Stimulated activated naive CD8-positive, alpha-beta T cell treated with anti-CD3 and anti-CD28 coated beads, Interleukin-15, Interleukin-2, amounts not matched to agents 100 U/mL and 50 U/mL, for 24 hours (primary cell): ENCODE measurements at regions not wholly inside any gene's neighbourhood (a gene's known extent, or its start where the extent isn't known, plus 50 kb on each side); places are given as distances from the start of the nearest gene placed in this dataset.

Experiments
- ATAC-seq: fragments of 150-1000 bp; cut with Tn5 transposase; one replicate; pipeline ENCODE4 v1.10.0; 2021
- DNase-seq: peaks from one replicate; pipeline ENCODE4 v3.0.0; 2021

DNA sequence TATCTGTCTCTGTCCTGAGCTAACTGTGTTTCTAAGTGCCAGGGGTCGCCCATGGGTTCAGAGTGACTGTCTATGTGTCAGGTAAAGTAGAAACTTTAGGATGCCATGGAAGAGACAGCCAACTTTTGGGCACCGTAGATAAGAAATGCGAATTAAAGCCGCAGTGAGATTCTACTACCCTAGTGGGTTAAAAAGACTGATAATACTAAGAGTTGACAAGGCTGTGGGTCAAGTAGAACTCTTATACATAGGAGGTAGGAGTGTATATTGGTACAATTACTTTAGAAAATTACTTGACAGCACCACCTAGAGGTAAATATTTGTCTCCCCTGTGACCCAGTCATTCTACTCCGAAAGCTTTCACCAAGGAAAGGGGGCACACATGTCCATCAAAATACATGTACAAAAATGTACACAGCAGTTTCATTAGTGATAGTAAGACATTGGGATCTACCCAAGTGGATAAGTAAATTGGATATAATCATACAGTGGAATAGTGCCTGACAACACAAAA lies 371.3 kb downstream of the SLC4A3 start:
- DNase-seq (no peak), ATAC-seq (no peak)

- DNase-seq (no peak), ATAC-seq (no peak)
These were observed 372.6 kb downstream of the SLC4A3 start for GRCh38 chr2:220000080-220000479.

DNA sequence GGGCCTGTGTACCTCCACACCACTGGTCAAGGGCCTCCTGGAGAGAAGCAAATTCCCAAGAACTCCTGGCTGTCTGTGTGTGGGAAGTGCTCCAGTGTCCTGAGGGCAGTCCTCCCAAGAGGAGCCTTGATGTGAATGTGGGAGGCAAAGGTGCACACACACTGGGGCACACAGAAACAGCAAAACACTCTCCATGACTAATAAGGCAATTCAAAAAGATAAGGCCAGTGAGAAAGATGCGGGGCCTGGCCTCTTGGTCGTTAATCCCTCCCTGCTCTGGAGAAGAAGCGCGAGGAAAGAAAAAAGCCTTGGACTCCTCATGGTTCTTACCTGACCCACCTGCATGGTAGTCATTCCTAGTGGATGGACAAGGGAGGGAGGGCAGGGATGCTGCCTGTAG lies 373.2 kb downstream of the SLC4A3 start:
- DNase-seq = no peak
- no peak for ATAC-seq

- ATAC-seq (no peak), DNase-seq (no peak)
These were observed 374.3 kb downstream of the SLC4A3 start for GRCh38 chr2:220001751-220002150.

DNA sequence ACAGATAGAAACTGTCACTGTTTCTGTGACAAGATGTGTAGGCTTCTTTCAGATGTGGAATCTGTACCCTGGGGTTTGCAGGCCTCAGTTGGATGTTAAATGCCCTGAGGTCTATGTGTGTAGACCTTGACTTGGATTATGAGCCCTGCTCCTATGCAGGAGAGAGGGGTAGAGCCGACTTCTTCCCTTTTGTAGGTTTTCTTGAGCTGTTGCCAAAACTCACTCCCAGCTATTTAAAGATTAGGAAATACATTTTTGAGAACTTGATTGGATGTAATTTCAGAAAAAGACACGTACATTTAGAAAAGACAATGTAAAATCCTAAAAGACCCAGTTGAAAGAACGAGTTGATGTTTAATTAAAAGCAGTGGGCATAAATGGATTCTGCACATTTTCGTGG lies 374.8 kb downstream of the SLC4A3 start:
- ATAC-seq (no peak), DNase-seq (no peak)

DNA sequence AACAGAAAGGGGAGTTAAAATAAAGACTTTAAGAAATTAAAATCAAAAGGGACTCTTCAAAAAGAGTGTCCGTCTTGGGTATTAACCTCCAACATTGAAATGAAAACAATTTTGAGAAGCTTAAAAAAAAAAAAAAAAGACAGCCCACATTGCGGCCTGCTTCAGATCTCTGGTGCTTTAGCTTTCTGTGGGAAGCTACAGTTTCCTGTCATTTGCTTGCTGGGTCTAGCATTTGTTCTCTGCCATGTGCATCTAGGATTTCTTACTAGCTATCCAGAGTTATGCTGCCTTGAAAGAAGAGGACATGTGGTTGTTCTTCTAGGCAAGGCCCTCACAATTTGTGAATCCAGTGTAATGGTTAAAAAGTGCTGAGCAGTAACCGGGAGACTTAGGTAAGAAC lies 375.3 kb downstream of the SLC4A3 start:
- no peak for DNase-seq
- no peak for ATAC-seq

DNA sequence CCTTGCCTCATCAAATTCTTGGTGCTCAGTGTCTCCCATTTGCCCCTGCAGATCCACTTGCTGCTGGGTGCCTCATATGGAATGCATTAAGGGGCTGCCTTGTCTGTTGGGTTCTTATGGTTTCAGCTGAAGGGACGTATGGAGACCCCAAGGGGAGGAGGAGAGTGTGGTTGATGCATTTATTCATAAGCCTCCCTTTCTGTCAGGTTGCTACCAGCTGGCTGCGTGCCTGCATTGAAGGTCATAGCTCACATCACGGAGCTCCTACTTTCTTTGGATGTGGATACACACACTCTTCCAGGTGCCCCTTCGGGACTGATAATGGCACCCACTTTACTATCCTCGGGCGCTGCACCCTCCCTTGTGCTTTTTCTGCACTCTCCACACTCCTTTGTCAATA lies 377.9 kb downstream of the SLC4A3 start:
- ATAC-seq = no peak

DNA sequence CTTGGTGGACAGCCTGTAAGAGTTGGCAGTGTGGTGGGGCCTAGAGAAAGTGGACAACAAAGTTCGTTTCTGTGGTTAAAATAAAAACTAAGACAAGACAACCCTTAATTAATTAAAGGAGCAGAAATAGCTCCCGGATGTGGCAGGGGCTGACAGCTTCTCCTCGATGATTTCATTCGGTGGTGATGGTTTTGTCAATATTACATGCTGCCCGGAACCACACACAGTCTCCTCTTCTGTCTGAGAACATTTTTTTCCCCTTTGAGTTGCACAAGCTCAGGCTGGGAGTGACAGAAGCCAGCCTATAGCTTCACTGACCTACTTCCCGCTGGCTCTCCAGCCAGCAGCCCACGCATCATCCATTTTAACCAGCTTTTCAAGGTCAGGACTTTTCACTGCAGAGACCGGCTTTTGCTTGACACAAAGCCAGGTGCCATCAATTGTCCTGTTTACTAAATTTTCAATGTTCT lies 378.8 kb downstream of the SLC4A3 start:
- no peak for DNase-seq
- ATAC-seq = no peak

More for the DNA sequence above, 377.9 kb downstream of the SLC4A3 start:
- DNase-seq = no peak

GRCh38 chr2:220011859-220012258 lies 384.4 kb downstream of the SLC4A3 start:
- ATAC-seq (no peak), DNase-seq (no peak)

DNA sequence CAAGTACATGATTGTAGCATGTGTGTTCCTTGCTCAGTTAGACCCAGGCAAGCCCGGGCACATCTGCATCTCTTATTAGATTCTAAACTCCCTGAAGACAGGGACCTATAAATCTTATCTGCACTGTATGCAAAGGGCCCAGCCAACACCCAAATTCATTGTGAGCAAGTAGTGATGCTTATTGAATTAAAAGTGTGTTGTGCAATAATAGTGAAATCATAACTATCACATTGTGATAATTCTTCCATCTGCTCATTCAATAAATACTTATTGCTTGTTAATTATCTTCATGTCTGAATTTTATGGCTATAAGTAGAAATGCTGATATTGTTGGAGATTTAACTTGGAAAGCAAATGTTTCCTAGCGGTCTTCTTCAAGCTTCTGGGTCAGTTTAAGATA lies 387.5 kb downstream of the SLC4A3 start:
- no peak for DNase-seq
- ATAC-seq = no peak

- no peak for DNase-seq
- no peak for ATAC-seq
These were observed 388.1 kb downstream of the SLC4A3 start for GRCh38 chr2:220015576-220015975.

GRCh38 chr2:220025207-220025606 lies 397.8 kb downstream of the SLC4A3 start:
- ATAC-seq (no peak), DNase-seq (no peak)

- ATAC-seq = no peak
- no peak for DNase-seq
These were observed 401.6 kb downstream of the SLC4A3 start for GRCh38 chr2:220029013-220029412.

GRCh38 chr2:220033546-220033945 lies 406.1 kb downstream of the SLC4A3 start:
- no peak for DNase-seq
- no peak for ATAC-seq

DNA sequence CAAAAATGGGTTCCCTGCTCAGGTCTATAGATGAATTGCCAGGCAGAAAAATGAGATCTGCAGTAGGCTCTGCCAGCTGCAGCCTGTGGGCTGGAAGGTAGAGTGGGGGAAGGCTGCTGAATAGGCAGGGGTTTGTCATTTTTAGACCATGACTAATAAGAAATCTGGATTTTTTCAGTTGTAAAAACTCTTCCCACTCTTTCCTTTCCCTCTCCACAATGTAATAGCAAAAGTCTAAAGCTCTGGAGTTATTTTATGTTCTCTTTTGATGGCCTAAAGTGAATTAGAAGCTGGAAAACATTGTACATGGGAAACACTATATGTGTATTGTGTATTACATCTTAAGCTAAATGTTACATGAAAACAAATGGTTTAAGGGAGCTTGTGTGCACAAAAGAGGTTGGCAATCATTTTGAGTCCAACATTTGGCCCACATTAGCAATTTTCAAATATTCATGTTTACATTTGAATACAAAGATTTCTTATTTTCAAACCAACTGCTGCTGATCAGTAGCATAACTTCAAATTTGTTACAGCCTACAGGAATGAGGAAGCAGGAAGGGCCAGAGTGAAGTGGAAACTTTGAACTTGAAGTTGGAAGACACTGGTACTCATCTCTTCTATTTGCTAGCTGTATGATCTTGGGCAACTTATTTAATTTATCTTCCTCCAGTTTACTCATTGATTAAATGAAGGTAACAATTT lies 407.1 kb downstream of the SLC4A3 start:
- ATAC-seq (no peak), DNase-seq (no peak)

GRCh38 chr2:220036431-220036830 lies 409.0 kb downstream of the SLC4A3 start:
- ATAC-seq = no peak

GRCh38 chr2:220040346-220040745 lies 412.9 kb downstream of the SLC4A3 start:
- DNase-seq (no peak), ATAC-seq (no peak)

More at GRCh38 chr2:220036431-220036830, 409.0 kb downstream of the SLC4A3 start:
- DNase-seq = no peak

DNA sequence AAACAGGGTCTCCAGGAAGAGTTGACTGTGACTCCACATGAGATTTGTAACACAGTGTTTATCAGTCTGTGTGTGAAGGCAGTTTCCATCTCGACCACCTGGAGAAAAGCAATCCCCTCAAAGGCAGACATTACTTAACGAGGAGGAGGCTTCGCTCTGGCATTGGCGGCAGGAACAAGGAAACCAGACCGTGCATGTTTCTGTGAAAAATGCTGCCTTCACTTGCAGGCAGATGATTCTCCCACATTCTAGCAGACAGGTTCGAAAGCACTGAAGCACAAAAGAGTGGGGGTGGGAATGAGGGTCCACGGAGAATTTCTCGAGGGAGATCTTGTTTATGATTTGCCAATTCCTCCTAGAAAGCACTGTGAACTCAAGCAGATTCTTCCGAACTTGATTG lies 414.0 kb downstream of the SLC4A3 start:
- DNase-seq (no peak), ATAC-seq (no peak)

DNA sequence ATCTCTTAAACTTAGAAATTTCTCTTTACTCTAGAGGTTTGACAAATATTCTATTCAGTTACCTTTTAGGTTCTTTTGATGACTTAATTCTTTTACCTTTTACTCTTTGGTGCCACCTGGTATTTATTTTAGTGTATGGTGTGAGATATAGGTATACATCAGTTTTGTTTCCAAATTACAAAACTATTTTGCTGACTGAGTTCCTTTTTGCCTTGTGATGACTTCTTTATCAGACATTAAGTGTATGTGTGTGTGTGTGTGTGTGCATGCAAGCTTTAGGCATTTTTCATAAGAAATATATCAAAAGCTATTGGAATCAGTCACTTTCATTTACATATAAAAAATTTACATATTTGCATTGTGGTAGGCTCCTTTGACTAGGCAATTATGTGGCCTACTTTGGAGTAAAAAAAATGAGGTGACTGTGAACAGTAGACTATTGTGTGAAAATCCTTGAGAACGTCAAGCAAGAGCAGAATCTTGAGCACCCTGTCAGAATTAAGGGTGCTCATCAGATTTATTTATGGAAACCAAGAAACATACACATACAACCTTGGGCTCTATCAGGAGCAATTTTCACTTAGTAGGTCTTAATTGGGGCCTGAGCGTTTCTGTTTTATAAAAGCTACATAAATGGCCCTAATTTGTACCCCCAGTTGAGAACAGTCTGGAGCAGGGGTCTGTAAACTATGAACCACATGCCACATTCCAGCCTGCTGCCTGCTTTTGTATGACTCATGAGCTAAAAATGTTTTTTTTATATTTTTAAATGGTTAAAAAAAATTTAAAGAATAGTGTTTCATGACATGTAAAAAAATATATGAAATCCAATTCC lies 415.9 kb downstream of the SLC4A3 start:
- no peak for DNase-seq

DNA sequence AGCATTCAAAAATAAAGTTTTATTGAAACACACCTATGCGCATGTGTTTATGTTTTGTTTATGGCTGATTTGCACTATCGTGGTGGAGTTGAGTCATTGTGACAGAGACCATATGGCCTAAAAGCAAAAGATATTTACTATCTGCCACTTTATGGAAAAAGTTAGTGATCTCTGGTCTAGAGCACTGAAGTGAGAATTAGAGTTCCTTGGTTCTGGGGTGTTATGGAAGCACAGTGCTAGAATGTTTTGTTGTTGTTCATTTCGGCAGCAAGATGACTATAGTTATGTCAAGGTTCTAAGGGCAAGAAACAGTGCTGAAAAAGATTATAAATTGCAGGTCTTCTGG lies 416.5 kb downstream of the SLC4A3 start:
- ATAC-seq (no peak), DNase-seq (no peak)

More for the DNA sequence above, 415.9 kb downstream of the SLC4A3 start:
- no peak for ATAC-seq

GRCh38 chr2:220044383-220044782 lies 417.0 kb downstream of the SLC4A3 start:
- DNase-seq = no peak

GRCh38 chr2:220046507-220046906 lies 419.1 kb downstream of the SLC4A3 start:
- ATAC-seq = no peak
- no peak for DNase-seq

More at GRCh38 chr2:220044383-220044782, 417.0 kb downstream of the SLC4A3 start:
- no peak for ATAC-seq

DNA sequence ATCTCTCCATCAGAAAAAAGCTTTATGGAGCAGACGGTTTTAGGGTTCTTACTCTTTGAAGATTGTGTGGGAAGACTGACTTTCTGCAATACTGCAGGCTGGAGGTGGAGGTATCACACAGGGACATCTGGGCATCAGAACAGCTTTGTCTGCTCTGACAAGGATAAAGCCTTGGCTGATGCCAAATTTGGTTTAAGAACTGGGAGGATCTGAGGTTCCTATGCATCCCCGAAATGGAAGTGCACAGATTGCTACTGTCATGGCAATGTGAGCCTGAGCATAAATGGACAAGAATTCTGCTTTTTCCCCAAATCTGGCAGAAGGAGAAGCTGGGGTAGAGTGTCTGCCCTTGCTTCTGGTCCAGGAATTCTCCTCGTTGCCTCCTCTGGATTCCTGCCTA lies 424.3 kb downstream of the SLC4A3 start:
- ATAC-seq (no peak), DNase-seq (no peak)
